A673 (cell line): ENCODE measurements at regions not wholly inside any gene's neighbourhood (a gene's known extent, or its start where the extent isn't known, plus 50 kb on each side); places are given as distances from the start of the nearest gene placed in this dataset.

ENCODE experiments used
- EZH2 ChIP-seq: fragments of 200-600 bp; sonication (generic); IDR thresholded peaks from 2 replicates; pipeline ENCODE4 v1.6.1; 2017; ENCODE audit warnings: borderline replicate concordance, low read depth, mild to moderate bottlenecking, mixed read lengths, antibody characterized with exemption, low read length; ENCODE audit not compliant: poor library complexity, severe bottlenecking
- TF ChIP-seq, protein P1 (sequence below): fragments of 300-800, 200-600 bp; sonication (generic); conservative IDR thresholded peaks from 2 replicates; pipeline ENCODE4 v1.5.1; 2017; ENCODE audit warnings: low read depth, mild to moderate bottlenecking, antibody characterized with exemption, low read length, moderate library complexity, mixed read lengths

- TF ChIP-seq, protein P1, sequence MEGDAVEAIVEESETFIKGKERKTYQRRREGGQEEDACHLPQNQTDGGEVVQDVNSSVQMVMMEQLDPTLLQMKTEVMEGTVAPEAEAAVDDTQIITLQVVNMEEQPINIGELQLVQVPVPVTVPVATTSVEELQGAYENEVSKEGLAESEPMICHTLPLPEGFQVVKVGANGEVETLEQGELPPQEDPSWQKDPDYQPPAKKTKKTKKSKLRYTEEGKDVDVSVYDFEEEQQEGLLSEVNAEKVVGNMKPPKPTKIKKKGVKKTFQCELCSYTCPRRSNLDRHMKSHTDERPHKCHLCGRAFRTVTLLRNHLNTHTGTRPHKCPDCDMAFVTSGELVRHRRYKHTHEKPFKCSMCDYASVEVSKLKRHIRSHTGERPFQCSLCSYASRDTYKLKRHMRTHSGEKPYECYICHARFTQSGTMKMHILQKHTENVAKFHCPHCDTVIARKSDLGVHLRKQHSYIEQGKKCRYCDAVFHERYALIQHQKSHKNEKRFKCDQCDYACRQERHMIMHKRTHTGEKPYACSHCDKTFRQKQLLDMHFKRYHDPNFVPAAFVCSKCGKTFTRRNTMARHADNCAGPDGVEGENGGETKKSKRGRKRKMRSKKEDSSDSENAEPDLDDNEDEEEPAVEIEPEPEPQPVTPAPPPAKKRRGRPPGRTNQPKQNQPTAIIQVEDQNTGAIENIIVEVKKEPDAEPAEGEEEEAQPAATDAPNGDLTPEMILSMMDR: no peak
- no peak for TF ChIP-seq EZH2
These were observed 831.5 kb downstream of the ROBO2 start for GRCh38 chr3:77871436-77871835.
